Activated T-helper 1 cell treated with anti-CD3 and anti-CD28 coated beads, Interleukin-12 subunit alpha, Interleukin-12 subunit beta, Interleukin-2, Interleukin-4 antibody, amounts not matched to agents 30 ng/mL and 10 ng/mL and 1 ng/mL, durations not matched to agents 14 hours and 24 hours and 36 hours (primary cell): ENCODE measurements at regions not wholly inside any gene's neighbourhood (a gene's known extent, or its start where the extent isn't known, plus 50 kb on each side); places are given as distances from the start of the nearest gene placed in this dataset.

Experiments
- DNase-seq: peaks from one replicate; pipeline ENCODE4 v3.0.0; 2021; ENCODE audit warnings: low spot score
- H3K27ac Mint-ChIP-seq: one replicate; pipeline ENCODE4 v1.8.0; 2021; ENCODE audit warnings: mild to moderate bottlenecking, mixed read lengths
- H3K27me3 Mint-ChIP-seq: one replicate; pipeline ENCODE4 v1.8.0; 2022; ENCODE audit warnings: mild to moderate bottlenecking, moderate library complexity, mixed read lengths; ENCODE audit not compliant: insufficient read depth
- H3K36me3 Mint-ChIP-seq: one replicate; pipeline ENCODE4 v1.8.0; 2021; ENCODE audit warnings: low read depth, mixed read lengths
- H3K4me1 Mint-ChIP-seq: one replicate; pipeline ENCODE4 v1.8.0; 2021; ENCODE audit warnings: low read depth, mixed read lengths
- H3K4me3 Mint-ChIP-seq: one replicate; pipeline ENCODE4 v1.8.0; 2021; ENCODE audit warnings: mild to moderate bottlenecking, moderate library complexity, mixed read lengths
- H3K9me3 Mint-ChIP-seq: one replicate; pipeline ENCODE4 v1.8.0; 2021; ENCODE audit warnings: mixed read lengths
- intact Hi-C: fragments of 100-400 bp; cut with micrococcal nuclease; formaldehyde crosslinking; loops from one replicate; pipeline ENCODE4 v1.15.1; 2024

DNA sequence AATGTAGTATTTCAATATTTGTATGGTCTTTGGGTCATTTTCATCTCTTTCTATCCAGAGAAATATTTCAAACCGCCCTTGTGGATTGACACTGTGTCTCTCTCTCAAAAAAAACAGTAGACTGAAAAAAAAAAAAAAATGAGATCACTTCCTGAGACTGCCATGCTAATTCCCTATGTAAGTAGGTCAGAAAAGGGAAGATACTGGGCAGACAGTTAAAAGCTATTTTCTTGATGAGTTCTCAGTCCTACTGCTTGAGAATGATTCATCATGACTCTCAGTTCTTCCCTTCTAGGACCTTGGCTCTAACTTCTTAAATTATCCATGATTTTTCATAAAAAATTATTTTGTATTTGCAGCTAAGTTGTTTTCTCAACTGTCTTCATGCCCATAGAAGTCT, 672.3 kb upstream of the REG3G start:
- H3K27ac Mint-ChIP-seq: no peak overlapping the region
- H3K4me3 Mint-ChIP-seq: no peak overlapping the region
- no peak for DNase-seq
- H3K36me3 Mint-ChIP-seq: no peaks in the 10 kb centered on the region
- H3K27me3 Mint-ChIP-seq: no peaks in the 10 kb centered on the region
- intact Hi-C loops: no loop called here
- no peaks in the 10 kb centered on the region for H3K9me3 Mint-ChIP-seq
- no peaks in the 10 kb centered on the region for H3K4me1 Mint-ChIP-seq

DNA sequence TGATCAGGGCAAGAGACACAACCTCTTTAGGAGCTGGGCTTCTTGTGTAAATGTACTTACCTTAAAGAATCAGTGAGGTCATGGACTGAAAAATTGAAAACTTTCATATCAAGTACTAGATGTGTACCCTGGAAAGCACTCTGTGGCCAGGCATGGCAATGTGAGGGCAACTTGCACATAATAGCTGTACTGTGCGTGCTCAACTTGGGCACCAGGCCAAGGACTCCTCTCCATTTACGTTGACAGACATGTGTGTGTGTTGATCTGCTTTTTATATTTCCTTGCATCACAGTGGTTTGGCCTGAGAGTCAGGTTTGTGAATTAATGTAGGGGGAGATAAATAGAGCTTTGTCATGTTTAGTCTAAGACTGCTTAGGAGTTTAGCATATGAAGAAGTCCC, 669.5 kb upstream of the REG3G start:
- Mint-ChIP-seq H3K36me3 (no peaks in the 10 kb centered on the region), H3K4me1 (no peaks in the 10 kb centered on the region)

DNA sequence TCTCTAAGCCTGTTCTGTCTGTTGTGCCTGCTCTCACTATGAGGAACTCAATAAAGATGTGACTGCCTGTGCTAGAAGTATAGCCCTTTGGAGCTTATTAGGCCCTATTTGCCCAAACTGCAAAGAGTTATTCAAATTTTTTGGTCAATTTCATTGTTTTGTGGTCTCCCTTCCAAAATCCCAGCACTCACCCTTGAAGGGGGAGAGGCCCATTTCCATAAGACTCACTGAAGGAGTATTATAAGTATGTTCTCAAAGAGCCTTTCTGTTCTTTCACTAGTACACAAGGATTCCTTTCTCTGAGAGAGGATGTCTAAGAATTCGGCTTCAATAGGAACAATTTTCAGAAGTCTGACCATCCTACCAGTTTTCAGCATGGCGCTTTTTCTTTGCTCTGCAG, 641.9 kb upstream of the REG3G start:
- H3K4me3 Mint-ChIP-seq: no peak overlapping the region
- no peaks in the 10 kb centered on the region for H3K27me3 Mint-ChIP-seq
- no peaks in the 10 kb centered on the region for H3K36me3 Mint-ChIP-seq
- intact Hi-C loops: no loop called here
- DNase-seq: no peak
- peaks cover 14% of the 10 kb centered on the region for H3K9me3 Mint-ChIP-seq
- no peaks in the 10 kb centered on the region for H3K4me1 Mint-ChIP-seq
- H3K27ac Mint-ChIP-seq: no peak overlapping the region

More for the DNA sequence above, 669.5 kb upstream of the REG3G start:
- H3K4me3 Mint-ChIP-seq: no peak overlapping the region
- no peak overlapping the region for H3K27ac Mint-ChIP-seq
- intact Hi-C loops: no loop called here
- no peaks in the 10 kb centered on the region for H3K27me3 Mint-ChIP-seq
- no peak for DNase-seq
- H3K9me3 Mint-ChIP-seq: peaks cover 4% of the 10 kb centered on the region

DNA sequence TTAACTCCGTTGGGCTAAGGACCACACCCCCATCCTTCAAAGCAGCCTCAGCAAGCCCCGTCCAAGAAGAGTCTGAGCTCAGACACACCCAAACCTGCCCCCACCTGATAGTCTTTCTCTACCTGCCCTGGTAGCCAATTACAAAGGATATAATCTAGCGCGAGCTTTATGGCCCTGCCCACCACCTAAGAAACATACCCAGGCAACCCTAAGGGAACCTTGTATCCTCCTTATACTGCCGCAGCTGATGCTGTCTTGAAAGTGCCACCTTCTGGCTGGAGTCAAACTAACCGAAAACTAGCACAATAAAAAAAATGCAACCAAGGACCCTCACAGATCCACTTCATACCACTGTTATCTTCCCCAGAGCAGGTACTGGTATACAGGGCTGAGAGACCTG, 628.3 kb upstream of the REG3G start:
- Mint-ChIP-seq H3K4me1 (no peaks in the 10 kb centered on the region), H3K4me3 (no peak overlapping the region), H3K9me3 (peaks cover 33% of the 10 kb centered on the region), H3K27ac (no peak overlapping the region), H3K27me3 (no peaks in the 10 kb centered on the region), H3K36me3 (no peaks in the 10 kb centered on the region)
- intact Hi-C loops: no loop called here
- DNase-seq: no peak

DNA sequence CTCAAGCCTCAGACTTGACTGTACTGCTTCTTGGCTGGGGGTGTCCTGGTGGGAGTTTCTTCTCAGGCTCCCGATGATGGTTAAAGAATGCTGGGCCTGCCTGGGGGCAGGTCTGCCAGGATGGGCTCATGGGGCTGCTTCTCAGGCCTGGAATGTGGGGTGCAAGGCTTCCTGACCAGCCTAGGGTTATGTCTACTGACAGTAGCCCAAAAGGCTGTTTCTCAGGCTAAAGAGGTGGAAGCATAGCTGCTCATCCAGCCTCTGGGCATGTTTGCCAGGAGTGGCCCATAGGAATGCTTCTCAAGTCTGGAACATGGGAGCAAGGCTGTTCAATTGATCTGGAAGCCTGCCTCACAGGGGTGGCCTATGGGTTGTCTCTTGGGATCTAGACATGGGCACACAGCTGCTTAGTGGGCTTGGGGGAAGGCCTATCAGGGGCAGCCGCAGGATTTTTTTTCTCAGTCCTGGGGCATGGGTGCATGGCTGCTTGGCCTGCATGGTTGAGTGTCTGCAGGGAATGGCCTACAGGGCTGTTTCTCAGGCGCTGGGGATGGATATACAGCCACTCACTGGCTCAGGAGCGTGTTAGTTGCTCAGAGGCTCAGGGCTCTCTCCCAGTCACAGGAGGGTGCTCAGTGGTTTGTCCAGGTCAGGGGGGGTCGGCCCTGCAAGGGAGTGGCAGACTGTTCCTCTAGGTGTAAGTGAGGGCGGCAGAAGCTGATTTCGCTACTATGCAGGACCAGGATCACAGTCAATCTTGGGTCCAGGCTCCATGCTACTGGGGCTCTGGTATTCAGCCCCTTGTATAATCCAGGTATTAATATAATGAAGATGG, 617.3 kb upstream of the REG3G start:
- H3K36me3 Mint-ChIP-seq: no peaks in the 10 kb centered on the region
- H3K9me3 Mint-ChIP-seq: peaks cover 18% of the 10 kb centered on the region
- no peaks in the 10 kb centered on the region for H3K27me3 Mint-ChIP-seq
- intact Hi-C loops: no loop called here
- DNase-seq: no peak
- H3K27ac Mint-ChIP-seq: no peak overlapping the region
- no peaks in the 10 kb centered on the region for H3K4me1 Mint-ChIP-seq
- H3K4me3 Mint-ChIP-seq: no peak overlapping the region

DNA sequence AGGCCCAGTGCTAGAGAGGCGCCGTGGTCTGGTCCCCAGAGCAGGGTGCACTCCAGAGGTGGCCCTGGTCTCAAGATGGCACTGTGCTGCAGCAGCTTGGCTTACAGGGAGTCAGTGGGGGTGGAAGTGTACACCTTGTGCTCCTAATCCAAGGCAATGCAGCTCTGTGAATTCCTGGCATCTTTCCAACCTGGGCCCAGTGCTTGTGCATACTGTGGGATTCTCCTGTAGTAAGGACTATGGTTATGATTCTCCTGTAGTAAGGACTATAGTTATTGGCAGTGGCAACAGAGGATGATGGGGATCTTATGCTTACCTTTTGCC, 616.7 kb upstream of the REG3G start:
- no peak for DNase-seq
- Mint-ChIP-seq H3K9me3 (peaks cover 18% of the 10 kb centered on the region), H3K36me3 (no peaks in the 10 kb centered on the region), H3K4me1 (no peaks in the 10 kb centered on the region), H3K4me3 (no peak overlapping the region), H3K27me3 (no peaks in the 10 kb centered on the region), H3K27ac (no peak overlapping the region)
- intact Hi-C loops: no loop called here

DNA sequence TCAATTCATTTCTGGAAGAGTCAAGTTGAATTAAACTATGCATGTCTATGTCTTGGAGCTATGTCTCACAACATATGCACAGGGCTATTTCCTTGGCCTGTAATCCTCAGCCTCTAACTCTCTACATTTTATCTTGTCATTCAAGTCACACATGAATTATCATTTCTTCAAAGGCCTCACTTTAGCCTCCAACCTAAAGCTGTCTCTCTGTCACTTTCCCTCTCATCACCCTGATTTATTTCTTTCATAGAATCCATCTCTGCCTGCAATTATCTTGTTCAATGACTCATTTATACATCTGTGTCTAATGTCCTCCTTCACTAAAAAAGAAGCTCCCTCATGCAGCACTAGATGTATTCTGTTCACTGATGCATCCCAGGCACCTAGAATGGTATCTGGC, 614.2 kb upstream of the REG3G start:
- H3K9me3 Mint-ChIP-seq: peaks cover 21% of the 10 kb centered on the region
- intact Hi-C loops: no loop called here
- H3K4me1 Mint-ChIP-seq: no peaks in the 10 kb centered on the region
- H3K27ac Mint-ChIP-seq: no peak overlapping the region
- H3K27me3 Mint-ChIP-seq: no peaks in the 10 kb centered on the region
- no peak for DNase-seq
- no peak overlapping the region for H3K4me3 Mint-ChIP-seq
- H3K36me3 Mint-ChIP-seq: no peaks in the 10 kb centered on the region

DNA sequence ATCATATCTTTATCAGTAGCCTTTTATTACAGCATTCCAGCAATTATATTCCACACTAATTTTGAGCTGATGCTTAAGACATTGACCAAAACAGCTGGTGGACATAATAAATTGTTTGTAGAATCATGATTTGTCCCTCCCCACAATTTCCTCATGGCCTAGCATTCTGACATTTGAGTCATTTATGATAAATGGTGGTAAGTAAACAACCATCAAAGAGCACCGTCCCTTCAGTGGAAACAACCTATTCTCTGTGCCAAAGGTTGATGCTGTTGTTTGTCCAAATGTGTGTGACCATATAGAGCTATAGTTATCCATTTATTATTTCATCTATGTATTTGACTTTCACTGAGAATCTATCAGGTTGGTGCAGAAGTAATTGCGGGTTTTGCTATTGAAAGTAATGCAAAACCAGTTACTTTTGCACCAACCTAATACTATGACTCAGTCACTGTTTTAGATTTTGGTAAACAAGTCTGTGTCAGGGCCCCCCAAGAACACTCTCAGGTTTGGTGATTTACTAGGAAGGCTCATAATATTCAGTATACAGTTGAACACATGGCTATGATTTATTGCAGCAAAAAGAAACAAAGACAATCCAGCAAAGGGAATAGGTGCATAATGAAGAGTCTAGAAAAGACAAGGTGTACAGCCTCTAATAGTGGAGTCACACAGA, 608.7 kb upstream of the REG3G start:
- DNase-seq: no peak
- Mint-ChIP-seq H3K27ac (no peak overlapping the region), H3K4me1 (no peaks in the 10 kb centered on the region), H3K4me3 (no peak overlapping the region), H3K36me3 (no peaks in the 10 kb centered on the region), H3K27me3 (no peaks in the 10 kb centered on the region), H3K9me3 (peaks cover 11% of the 10 kb centered on the region)
- intact Hi-C loops: no loop called here

DNA sequence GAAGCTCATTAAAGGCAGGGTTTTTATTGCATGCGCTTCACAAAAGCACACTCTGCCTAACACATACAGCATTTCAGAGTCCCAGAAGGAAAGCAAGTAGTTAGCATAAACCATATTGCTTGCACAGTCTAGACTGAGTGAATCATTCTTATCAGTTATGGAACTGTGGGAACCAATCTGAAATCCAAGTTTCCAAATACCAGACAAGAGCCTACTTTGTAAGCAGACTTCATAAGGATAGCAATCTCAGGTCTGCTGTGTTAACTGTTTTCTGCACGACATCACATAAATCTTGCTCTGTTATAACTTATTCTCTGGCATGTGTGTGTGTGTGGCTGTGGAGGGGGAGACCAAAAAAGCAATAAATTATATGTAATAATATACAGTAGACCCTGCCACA, 608.1 kb upstream of the REG3G start:
- H3K4me3 Mint-ChIP-seq: no peak overlapping the region
- H3K9me3 Mint-ChIP-seq: peaks cover 11% of the 10 kb centered on the region
- DNase-seq: no peak
- no peaks in the 10 kb centered on the region for H3K27me3 Mint-ChIP-seq
- H3K27ac Mint-ChIP-seq: no peak overlapping the region
- intact Hi-C loops: no loop called here
- no peaks in the 10 kb centered on the region for H3K4me1 Mint-ChIP-seq
- no peaks in the 10 kb centered on the region for H3K36me3 Mint-ChIP-seq

DNA sequence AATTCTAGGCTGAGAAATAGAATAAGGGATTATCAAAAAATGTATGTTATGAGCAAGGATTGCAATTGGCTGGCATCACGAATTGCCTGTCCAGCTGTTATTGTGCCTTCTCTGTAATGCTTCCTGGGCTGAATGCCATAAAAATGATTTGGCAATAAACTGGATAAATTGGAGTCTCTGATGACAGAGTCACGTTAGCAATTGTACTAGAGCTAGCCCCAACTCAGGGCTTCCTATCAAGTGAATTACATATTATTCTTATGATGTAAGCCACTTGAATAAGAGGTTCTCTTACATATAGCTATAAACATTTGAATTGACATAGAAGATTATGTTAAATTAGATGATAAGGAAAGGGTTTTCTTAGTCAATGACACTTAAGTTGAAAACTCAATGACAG, 607.5 kb upstream of the REG3G start:
- no peak for DNase-seq
- intact Hi-C loops: no loop called here
- Mint-ChIP-seq H3K9me3 (peaks cover 11% of the 10 kb centered on the region), H3K36me3 (no peaks in the 10 kb centered on the region), H3K27me3 (no peaks in the 10 kb centered on the region), H3K4me1 (no peaks in the 10 kb centered on the region), H3K4me3 (no peak overlapping the region), H3K27ac (no peak overlapping the region)

DNA sequence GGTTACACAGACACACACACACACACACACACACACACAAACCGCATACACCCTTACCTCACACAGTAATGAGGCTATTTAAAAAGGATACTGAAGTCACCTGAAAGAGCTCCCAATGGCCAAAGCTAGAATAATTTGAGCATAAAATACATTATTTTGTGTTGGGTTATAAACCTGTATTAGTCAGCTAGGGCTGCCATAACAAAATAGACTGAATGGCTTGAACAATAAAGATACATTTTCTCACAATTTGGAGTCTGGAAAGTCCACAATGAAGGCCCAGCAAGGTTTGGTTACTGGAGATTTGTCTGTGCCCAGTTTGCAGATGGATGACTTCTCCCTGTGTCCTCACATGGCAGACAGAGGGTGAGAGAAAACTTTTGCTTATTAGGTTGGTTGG, 605.4 kb upstream of the REG3G start:
- H3K36me3 Mint-ChIP-seq: no peaks in the 10 kb centered on the region
- no peak for DNase-seq
- peaks cover 18% of the 10 kb centered on the region for H3K9me3 Mint-ChIP-seq
- no peaks in the 10 kb centered on the region for H3K4me1 Mint-ChIP-seq
- H3K27me3 Mint-ChIP-seq: no peaks in the 10 kb centered on the region
- H3K27ac Mint-ChIP-seq: no peak overlapping the region
- H3K4me3 Mint-ChIP-seq: no peak overlapping the region
- intact Hi-C loops: no loop called here

DNA sequence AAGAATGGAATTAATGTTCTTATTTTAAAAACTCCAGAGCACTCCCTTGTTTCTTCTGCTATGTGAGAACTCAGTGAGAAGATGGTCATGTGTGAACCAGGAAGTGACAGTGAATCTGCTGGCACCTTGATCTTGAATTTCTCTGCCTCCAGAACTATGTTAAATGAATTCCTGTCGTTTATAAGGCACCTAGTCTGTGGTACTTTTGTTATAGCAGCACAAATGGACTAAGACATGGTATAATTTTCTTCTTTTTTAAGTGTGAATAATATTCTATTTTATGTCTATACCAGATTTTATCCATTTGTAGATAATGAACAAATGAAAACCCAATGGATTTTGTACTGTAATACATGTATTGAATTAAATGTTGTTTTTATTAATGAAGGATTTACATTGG, 601.9 kb upstream of the REG3G start:
- Mint-ChIP-seq H3K27me3 (no peaks in the 10 kb centered on the region), H3K36me3 (no peaks in the 10 kb centered on the region), H3K9me3 (peaks cover 11% of the 10 kb centered on the region), H3K27ac (no peak overlapping the region), H3K4me3 (no peak overlapping the region), H3K4me1 (no peaks in the 10 kb centered on the region)
- intact Hi-C loops: no loop called here
- no peak for DNase-seq

DNA sequence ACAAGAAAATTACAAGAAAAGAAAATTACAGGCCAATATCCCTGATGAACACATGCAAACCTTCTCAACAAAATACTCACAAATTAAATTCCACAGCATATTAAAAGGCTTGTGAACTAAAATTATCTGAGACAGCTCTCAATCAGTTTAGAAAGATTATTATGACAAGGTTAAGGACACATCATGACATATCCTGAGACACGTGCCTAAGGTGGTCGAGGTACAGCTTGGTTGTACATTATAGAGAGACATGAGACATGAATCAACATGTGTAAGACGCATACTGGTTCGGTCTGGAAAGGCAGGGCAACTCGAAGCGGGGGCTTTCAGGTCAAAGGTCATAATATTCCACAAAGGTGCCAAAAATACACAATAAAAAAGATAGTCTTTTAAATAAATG, 598.3 kb upstream of the REG3G start:
- H3K4me1 Mint-ChIP-seq: no peaks in the 10 kb centered on the region
- H3K27me3 Mint-ChIP-seq: no peaks in the 10 kb centered on the region
- no peak overlapping the region for H3K4me3 Mint-ChIP-seq
- no peak overlapping the region for H3K27ac Mint-ChIP-seq
- H3K9me3 Mint-ChIP-seq: peaks cover 7% of the 10 kb centered on the region
- DNase-seq: no peak
- intact Hi-C loops: no loop called here
- H3K36me3 Mint-ChIP-seq: no peaks in the 10 kb centered on the region

DNA sequence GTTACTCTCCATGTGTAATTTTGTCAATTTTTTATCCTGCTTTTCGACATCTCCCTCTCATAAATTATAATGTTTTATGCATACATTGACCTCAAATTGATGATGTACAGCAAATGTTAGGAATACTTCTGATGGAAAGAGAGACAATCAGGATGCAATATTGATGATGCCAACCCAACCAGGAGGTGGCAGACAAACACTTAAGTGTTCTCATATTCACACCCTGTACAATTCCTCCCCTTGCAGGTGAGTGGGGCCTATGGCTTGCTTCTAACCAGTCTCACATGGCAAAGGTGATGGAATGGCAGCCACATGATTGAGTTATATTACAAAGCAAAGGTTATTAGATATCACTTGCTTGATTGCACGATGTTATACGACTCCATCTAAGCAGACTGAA, 594.3 kb upstream of the REG3G start:
- no peaks in the 10 kb centered on the region for H3K4me1 Mint-ChIP-seq

More for the DNA sequence above, 594.3 kb upstream of the REG3G start:
- Mint-ChIP-seq H3K9me3 (peaks cover 6% of the 10 kb centered on the region), H3K4me3 (no peak overlapping the region), H3K27ac (no peak overlapping the region), H3K27me3 (no peaks in the 10 kb centered on the region), H3K36me3 (no peaks in the 10 kb centered on the region)
- no peak for DNase-seq
- intact Hi-C loops: no loop called here
